Thoracic aorta (tissue), 2 donors: ENCODE measurements at regions not wholly inside any gene's neighbourhood (a gene's known extent, or its start where the extent isn't known, plus 50 kb on each side); places are given as distances from the start of the nearest gene placed in this dataset.

Source experiments
- ATAC-seq: fragments of 150-250 bp; one replicate; pipeline ENCODE4 v1.8.0; 2017; ENCODE audit warnings: low read depth; ENCODE audit not compliant: insufficient number of reproducible peaks, low FRiP score
- DNase-seq: peaks from one replicate; pipeline ENCODE4 v3.0.0-alpha.2; 2020; ENCODE audit warnings: low spot score
- H3K27ac ChIP-seq, 2 donors: fragments of 200-600 bp; sonication (generic); 1 replicate in 1 of 2; 2 replicates in 1 of 2; pipeline ENCODE4 v1.5.1; 2016; ENCODE audit warnings: mild to moderate bottlenecking in 2 of 2, moderate library complexity in 2 of 2
- H3K27me3 ChIP-seq: fragments of 200-600 bp; sonication (generic); replicated peaks from 2 replicates; pipeline ENCODE4 v1.6.0; 2016; ENCODE audit warnings: mild to moderate bottlenecking; ENCODE audit not compliant: insufficient read depth
- H3K36me3 ChIP-seq: fragments of 200-600 bp; sonication (generic); one replicate; pipeline ENCODE4 v1.5.1; 2016
- H3K4me1 ChIP-seq, 2 donors: fragments of 200-600 bp; sonication (generic); 1 replicate in 1 of 2; 2 replicates in 1 of 2; pipeline versions ENCODE4 v1.5.1 to v1.6.0; 2016; ENCODE audit warnings: low read depth in 2 of 2, mild to moderate bottlenecking in 1 of 2; ENCODE audit not compliant: control insufficient read depth in 1 of 2
- H3K4me3 ChIP-seq: fragments of 200-600 bp; sonication (generic); 2 replicates; pipeline ENCODE4 v1.5.1; 2016; ENCODE audit warnings: mild to moderate bottlenecking
- H3K9me3 ChIP-seq: fragments of 200-600 bp; sonication (generic); 2 replicates; pipeline ENCODE4 v1.5.1; 2016
- CTCF ChIP-seq: fragments of 200-600 bp; sonication (generic); IDR thresholded peaks from one replicate; pipeline ENCODE4 v1.5.1; 2019; ENCODE audit warnings: antibody characterized with exemption

DNA sequence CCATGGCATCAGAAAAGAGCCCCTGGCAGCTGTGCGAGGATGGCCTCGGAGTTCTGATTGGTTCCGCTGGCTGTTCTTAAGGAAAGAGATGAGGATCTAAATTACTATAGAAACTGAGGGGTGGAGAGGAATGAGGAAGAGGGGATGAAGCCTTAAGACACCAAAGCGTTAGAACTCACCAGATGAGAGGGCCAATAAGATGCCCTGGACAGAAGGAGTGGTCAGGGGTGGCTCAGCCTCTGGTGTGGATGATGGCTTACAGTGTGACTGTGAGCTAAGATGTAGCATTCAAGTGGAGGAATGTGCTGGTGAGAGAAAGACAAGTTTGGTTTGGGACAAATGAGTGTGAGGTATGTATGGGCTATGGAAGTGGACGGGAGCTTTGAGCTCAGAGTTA, 97.8 kb downstream of the ZFP36L2 start:
- no peaks in the 10 kb centered on the region for H3K9me3 ChIP-seq
- ATAC-seq (no peak), DNase-seq (no peak)
- no peak overlapping the region for H3K4me3 ChIP-seq
- peaks cover 16 to 42% of the 10 kb centered on the region in 2 donors for H3K4me1 ChIP-seq
- no peaks in the 10 kb centered on the region for H3K36me3 ChIP-seq
- no peaks in the 10 kb centered on the region for H3K27me3 ChIP-seq
- no peak for TF ChIP-seq CTCF
- peak overlapping the region in 1 of 2 donors; percentile 8 for H3K27ac ChIP-seq

- no peak for DNase-seq
- TF ChIP-seq CTCF: no peak
- Histone ChIP-seq H3K4me3 (no peak overlapping the region), H3K27me3 (no peaks in the 10 kb centered on the region), H3K4me1 (peaks cover 16 to 46% of the 10 kb centered on the region in 2 donors), H3K9me3 (no peaks in the 10 kb centered on the region), H3K27ac (peak overlapping the region in 1 of 2 donors; percentile 17), H3K36me3 (no peaks in the 10 kb centered on the region)
- no peak for ATAC-seq
These were observed 98.4 kb downstream of the ZFP36L2 start for GRCh38 chr2:43127941-43128558.

DNA sequence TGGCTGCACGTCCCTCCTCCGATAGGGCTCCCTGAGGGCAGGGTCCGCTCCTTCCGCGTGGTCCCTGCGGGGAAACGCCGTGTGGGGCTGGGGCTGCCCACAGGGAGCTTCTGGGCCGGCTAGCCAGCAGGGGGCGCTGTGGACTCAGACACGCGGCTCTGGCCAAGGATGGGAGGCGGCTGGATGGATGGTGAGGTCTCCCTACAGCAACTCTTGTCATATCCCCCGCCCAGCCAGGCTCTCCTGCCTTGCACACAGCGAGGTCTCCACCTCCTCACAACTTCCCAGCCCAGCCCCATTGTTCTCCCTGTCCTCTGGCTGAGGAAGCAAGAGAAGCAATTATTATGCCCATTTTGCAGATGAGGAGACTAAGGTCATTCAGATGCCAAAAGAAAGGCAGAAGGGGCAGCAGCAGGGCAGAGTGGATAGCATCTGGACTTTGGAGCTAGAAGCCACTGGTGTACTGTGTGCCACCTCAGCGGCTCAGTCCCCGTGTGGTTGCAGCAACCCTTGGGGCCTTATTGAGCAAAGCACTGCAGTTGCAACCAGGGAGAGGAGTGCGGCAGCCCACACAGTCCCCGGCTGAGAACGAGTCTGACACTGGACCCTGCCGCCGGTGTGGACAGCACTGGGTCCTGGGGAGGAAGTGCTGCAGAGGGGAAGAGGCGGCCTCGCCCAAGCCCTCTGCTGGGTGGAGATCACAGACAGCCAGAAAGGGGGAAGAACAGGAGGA, 99.0 kb downstream of the ZFP36L2 start:
- no peaks in the 10 kb centered on the region for H3K9me3 ChIP-seq
- peaks cover 16 to 46% of the 10 kb centered on the region in 2 donors for H3K4me1 ChIP-seq
- H3K27me3 ChIP-seq: no peaks in the 10 kb centered on the region
- ATAC-seq (no peak), DNase-seq (no peak)
- no peak overlapping the region for H3K4me3 ChIP-seq
- peak overlapping the region in 1 of 2 donors; percentile 17 for H3K27ac ChIP-seq
- peak; percentile 38 for TF ChIP-seq CTCF
- H3K36me3 ChIP-seq: no peaks in the 10 kb centered on the region

- H3K9me3 ChIP-seq: no peaks in the 10 kb centered on the region
- H3K36me3 ChIP-seq: no peaks in the 10 kb centered on the region
- DNase-seq (no peak), ATAC-seq (no peak)
- no peaks in the 10 kb centered on the region for H3K27me3 ChIP-seq
- H3K4me3 ChIP-seq: no peak overlapping the region
- H3K4me1 ChIP-seq: peaks cover 16 to 42% of the 10 kb centered on the region in 2 donors
- TF ChIP-seq CTCF: no peak
- no peak overlapping the region for H3K27ac ChIP-seq
These were observed 99.6 kb downstream of the ZFP36L2 start for GRCh38 chr2:43126817-43127207.

DNA sequence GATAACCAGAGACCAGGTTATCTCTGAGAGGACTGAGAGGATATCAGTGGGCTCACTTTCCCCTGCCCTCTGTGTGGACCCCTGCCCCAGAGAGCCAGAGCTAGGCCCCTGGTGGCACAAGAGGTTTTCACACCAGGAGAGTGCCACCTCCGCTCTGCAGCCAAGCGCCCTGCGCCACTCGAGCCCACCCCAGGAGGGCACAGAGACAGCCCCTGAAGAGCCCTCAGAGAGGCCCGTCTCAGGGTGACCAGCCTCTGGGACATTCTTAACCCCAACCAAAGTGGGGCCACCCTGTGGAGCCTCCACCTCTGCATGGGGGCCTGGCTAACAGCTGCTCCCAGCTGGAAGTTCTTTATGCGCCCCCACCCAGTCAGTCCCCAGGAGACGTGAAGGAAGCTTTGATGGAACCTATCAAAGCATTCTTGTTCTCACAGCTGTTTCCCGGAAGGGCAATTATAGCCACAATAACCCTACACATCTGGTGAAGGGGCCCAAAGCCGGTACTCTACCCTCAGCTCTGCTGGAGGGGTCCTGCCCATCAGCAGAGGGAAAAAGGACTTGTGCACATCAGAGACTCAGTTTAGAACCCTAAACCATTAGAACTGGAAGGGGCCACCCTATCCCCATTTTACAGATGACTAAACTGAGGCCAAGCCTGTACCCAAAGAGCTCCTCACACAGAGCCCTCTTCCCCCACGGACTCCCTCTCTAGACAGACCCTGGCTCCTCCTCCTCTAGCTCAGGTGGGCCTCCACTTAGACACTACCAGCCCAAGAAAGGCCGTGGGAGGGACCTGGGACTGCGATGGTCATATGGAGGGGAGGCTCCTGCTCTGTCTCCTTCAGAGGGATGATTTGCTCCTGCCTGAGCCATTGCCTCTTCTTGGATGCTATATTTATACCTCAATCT, 101.1 kb downstream of the ZFP36L2 start:
- Histone ChIP-seq H3K9me3 (no peaks in the 10 kb centered on the region), H3K4me1 (peaks cover 5 to 27% of the 10 kb centered on the region in 2 donors), H3K4me3 (no peak overlapping the region), H3K36me3 (no peaks in the 10 kb centered on the region), H3K27ac (no peak overlapping the region), H3K27me3 (no peaks in the 10 kb centered on the region)
- no peak for DNase-seq
- ATAC-seq: no peak
- no peak for TF ChIP-seq CTCF
